A549 (cell line): ENCODE measurements at regions not wholly inside any gene's neighbourhood (a gene's known extent, or its start where the extent isn't known, plus 50 kb on each side); places are given as distances from the start of the nearest gene placed in this dataset.

Experiments used
- ATAC-seq, 2 experiments: fragments of 200-7000 bp in 1 of 2; fragments of >200 bp in 1 of 2; cut with Nextera tagmentation in 1 of 2; cut with Tn5 transposase in 1 of 2; 3 replicates each; pipeline versions ENCODE4 v1.8.0 to v1.9.1; 2018 to 2020; ENCODE audit warnings: mild to moderate bottlenecking in 1 of 2, moderate library complexity in 1 of 2
- CTCF ChIA-PET: fragments of 300-600 bp; sonication (Branson Sonifier 250); formaldehyde crosslinking; extraction: SDS; loops from one replicate; lab custom pipeline; 2021; ENCODE audit warnings: antibody characterized with exemption, inconsistent platforms; lab: Yijun Ruan, JAX
- POLR2A ChIA-PET: fragments of 350-600 bp; formaldehyde crosslinking; extraction: SDS; loops from one replicate; lab custom pipeline; 2021; ENCODE audit warnings: antibody characterized with exemption, inconsistent platforms; lab: Yijun Ruan, JAX
- DNase-seq, 2 experiments: peaks; one replicate each; pipeline versions ENCODE4 v3.0.0 to v3.0.0-alpha.2; 2011 to 2016; ENCODE audit warnings: low read depth in 1 of 2, low spot score in 1 of 2
- FAIRE-seq: peaks from 2 replicates; lab custom pipeline; 2011; peaks lifted over from hg19 to GRCh38; lab: Jason Lieb, UNC
- H3K27ac ChIP-seq, 2 experiments: fragments of >200 bp; sonication (Bioruptor Twin); formaldehyde crosslinking; 3 replicates each; pipeline ENCODE4 v1.5.1; 2016 to 2017
- H3K4me1 ChIP-seq: fragments of >200 bp; sonication (Bioruptor Twin); formaldehyde crosslinking; 3 replicates; pipeline ENCODE4 v1.6.1; 2016
- H3K4me2 ChIP-seq: fragments of >200 bp; sonication (Bioruptor Twin); formaldehyde crosslinking; 3 replicates; pipeline ENCODE4 v1.6.1; 2016
- H3K4me3 ChIP-seq: fragments of >200 bp; sonication (Bioruptor Twin); formaldehyde crosslinking; 3 replicates; pipeline ENCODE4 v1.5.1; 2016
- H3K9me3 ChIP-seq: fragments of >200 bp; sonication (Bioruptor Twin); formaldehyde crosslinking; 3 replicates; pipeline ENCODE4 v1.6.1; 2016
- BCL3 ChIP-seq: fragments of >200 bp; sonication (Bioruptor Twin); formaldehyde crosslinking; IDR thresholded peaks from 3 replicates; pipeline ENCODE4 v1.6.1; 2016
- BHLHE40 ChIP-seq: IDR thresholded peaks from 2 replicates; pipeline ENCODE4 v1.6.1; 2012; ENCODE audit warnings: low read depth, low read length, inconsistent platforms
- ELK1 ChIP-seq: fragments of 150-350 bp; IDR thresholded peaks from 2 replicates; pipeline ENCODE4 v1.6.1; 2014; ENCODE audit warnings: low read depth, mild to moderate bottlenecking, low read length
- HOXA7 ChIP-seq: fragments of 250-450 bp; sonication (Bioruptor Pico); IDR thresholded peaks from 2 replicates; pipeline ENCODE4 v1.5.0; 2020; ENCODE audit warnings: mild to moderate bottlenecking, moderate library complexity
- HOXB13 ChIP-seq: fragments of 250-450 bp; sonication (Bioruptor Pico); IDR thresholded peaks from 2 replicates; pipeline ENCODE4 v1.5.0; 2020; ENCODE audit warnings: low read depth, mild to moderate bottlenecking, moderate library complexity
- MAZ ChIP-seq: fragments of 150-350 bp; IDR thresholded peaks from 2 replicates; pipeline ENCODE4 v1.6.1; 2014; ENCODE audit warnings: antibody characterized with exemption, low read depth, low read length, borderline replicate concordance
- NFE2L2 ChIP-seq: fragments of 150-350 bp; conservative IDR thresholded peaks from 2 replicates; pipeline ENCODE4 v1.6.1; 2014; ENCODE audit warnings: low read length
- NR3C1 ChIP-seq: fragments of >200 bp; sonication (Bioruptor Twin); formaldehyde crosslinking; IDR thresholded peaks from 3 replicates; pipeline ENCODE4 v1.6.1; 2017
- RAD21 ChIP-seq, 2 experiments: fragments of >200 bp in 1 of 2; sonication (Bioruptor Twin) in 1 of 2; formaldehyde crosslinking in 1 of 2; IDR thresholded peaks in 1 of 2; conservative IDR thresholded peaks in 1 of 2; 2 replicates in 1 of 2; 3 replicates in 1 of 2; pipeline ENCODE4 v1.6.1; 2012 to 2018; ENCODE audit warnings: inconsistent platforms in 1 of 2
- RARB ChIP-seq: fragments of 250-450 bp; sonication (Bioruptor Pico); IDR thresholded peaks from 2 replicates; pipeline ENCODE4 v1.8.0; 2021; ENCODE audit warnings: mild to moderate bottlenecking, moderate library complexity
- RCOR1 ChIP-seq: fragments of 150-350 bp; IDR thresholded peaks from 2 replicates; pipeline ENCODE4 v1.6.1; 2014; ENCODE audit warnings: antibody characterized with exemption, low read length, low read depth
- REST ChIP-seq: fragments of 200-600 bp; sonication (generic); IDR thresholded peaks from 2 replicates; pipeline ENCODE4 v1.6.1; 2016; ENCODE audit warnings: antibody characterized with exemption, mild to moderate bottlenecking, moderate library complexity
- RFX5 ChIP-seq: fragments of 450-650 bp; IDR thresholded peaks from 2 replicates; pipeline ENCODE4 v1.7.1; 2014; ENCODE audit warnings: antibody characterized with exemption, mild to moderate bottlenecking, moderate library complexity
- SMC3 ChIP-seq: fragments of >200 bp; sonication (Bioruptor Twin); formaldehyde crosslinking; IDR thresholded peaks from 3 replicates; pipeline ENCODE4 v1.6.1; 2018; ENCODE audit warnings: inconsistent platforms
- SREBF2 ChIP-seq: fragments of 450-650 bp; IDR thresholded peaks from 2 replicates; pipeline ENCODE4 v1.6.1; 2014; ENCODE audit warnings: mild to moderate bottlenecking, moderate library complexity
- TFCP2L1 ChIP-seq: fragments of 250-450 bp; sonication (Bioruptor Pico); IDR thresholded peaks from 2 replicates; pipeline ENCODE4 v1.5.0; 2021; ENCODE audit warnings: mild to moderate bottlenecking
- WGBS: methylation state at CpG from one replicate; pipeline ENCODE4 v1.1.6; 2017; ENCODE audit errors: missing lambda C conversion rate; 5-methylcytosine and 5-hydroxymethylcytosine counted together
- TF ChIP-seq, protein P1 (sequence below): fragments of >200 bp; sonication (Bioruptor Twin); formaldehyde crosslinking; IDR thresholded peaks from 2 replicates; pipeline ENCODE4 v1.6.1; 2016
- TF ChIP-seq, protein P2 (sequence below): IDR thresholded peaks from 2 replicates; pipeline ENCODE4 v1.6.1; 2012
- TF ChIP-seq, protein P3 (sequence below): fragments of 450-650 bp; IDR thresholded peaks from 2 replicates; pipeline ENCODE4 v1.6.1; 2014; ENCODE audit warnings: antibody characterized with exemption

GRCh38 chr20:39291301-39291700 lies 329.2 kb downstream of the DHX35 start:
- ATAC-seq (no peak), DNase-seq (no peak), FAIRE-seq (no peak)
- TF ChIP-seq TFCP2L1 (CRISPR knock-in tag) (no peak), HOXB13 (CRISPR knock-in tag) (no peak), RARB (CRISPR knock-in tag) (no peak), NFE2L2 (no peak), NR3C1 (no peak), SREBF2 (no peak), RCOR1 (no peak), RFX5 (no peak), REST (no peak), HOXA7 (CRISPR knock-in tag) (no peak), BCL3 (no peak)
- TF ChIP-seq, protein P1, sequence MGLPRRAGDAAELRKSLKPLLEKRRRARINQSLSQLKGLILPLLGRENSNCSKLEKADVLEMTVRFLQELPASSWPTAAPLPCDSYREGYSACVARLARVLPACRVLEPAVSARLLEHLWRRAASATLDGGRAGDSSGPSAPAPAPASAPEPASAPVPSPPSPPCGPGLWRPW: no peak
- TF ChIP-seq, protein P2, sequence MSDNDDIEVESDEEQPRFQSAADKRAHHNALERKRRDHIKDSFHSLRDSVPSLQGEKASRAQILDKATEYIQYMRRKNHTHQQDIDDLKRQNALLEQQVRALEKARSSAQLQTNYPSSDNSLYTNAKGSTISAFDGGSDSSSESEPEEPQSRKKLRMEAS: no peak
- ChIA-PET CTCF (interaction anchor here (1.0 to 1.6 kb wide), 2 partner anchors 79 to 179 kb away, joined by 3 read pairs; no protein-coding TSS in a partner anchor), POLR2A (no interaction called here)
- Histone ChIP-seq H3K4me3 (no peak overlapping the region), H3K4me1 (no peaks in the 10 kb centered on the region), H3K9me3 (no peaks in the 10 kb centered on the region), H3K27ac (no peak overlapping the region), H3K4me2 (no peak overlapping the region)
- 0% methylated on average over 5 of the region's 5 CpGs for WGBS

DNA sequence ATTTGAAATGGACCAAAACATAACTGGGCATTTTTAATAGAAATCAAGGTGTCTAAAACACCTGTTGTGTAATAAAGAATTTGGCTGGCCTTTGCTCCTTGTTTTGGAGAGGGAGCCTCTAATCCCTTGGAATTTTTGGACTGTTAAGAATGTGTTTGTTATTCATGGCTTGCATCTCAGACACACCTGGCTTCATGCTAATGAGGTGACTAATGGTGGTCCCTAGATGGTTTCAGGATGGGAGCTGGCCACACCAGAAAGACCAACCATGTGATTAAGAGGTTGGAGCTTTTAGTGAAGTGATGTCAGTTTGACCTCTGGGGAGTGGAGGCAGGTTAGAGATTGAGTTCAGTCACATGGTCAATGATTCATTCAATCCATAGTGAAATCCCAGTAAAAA lies 328.4 kb downstream of the DHX35 start:
- CTCF ChIA-PET: interaction anchor here (1.0 to 1.6 kb wide), 2 partner anchors 79 to 179 kb away, joined by 3 read pairs; no protein-coding TSS in a partner anchor
- no peak for ATAC-seq

More for the DNA sequence above, 328.4 kb downstream of the DHX35 start:
- no peak overlapping the region for H3K27ac ChIP-seq
- POLR2A ChIA-PET: no interaction called here
- no peaks in the 10 kb centered on the region for H3K9me3 ChIP-seq
- FAIRE-seq (no peak), DNase-seq (no peak)
- no peak overlapping the region for H3K4me3 ChIP-seq
- no peaks in the 10 kb centered on the region for H3K4me1 ChIP-seq
- TF ChIP-seq RAD21 (conservative IDR thresholded peaks at IDR 0.05 in 1 of 2, IDR thresholded peaks at IDR 0.05 in 1 of 2): no peak
- TF ChIP-seq BHLHE40: no peak
- TF ChIP-seq MAZ: no peak
- TF ChIP-seq TFCP2L1 (CRISPR knock-in tag): no peak
- TF ChIP-seq, protein P3, sequence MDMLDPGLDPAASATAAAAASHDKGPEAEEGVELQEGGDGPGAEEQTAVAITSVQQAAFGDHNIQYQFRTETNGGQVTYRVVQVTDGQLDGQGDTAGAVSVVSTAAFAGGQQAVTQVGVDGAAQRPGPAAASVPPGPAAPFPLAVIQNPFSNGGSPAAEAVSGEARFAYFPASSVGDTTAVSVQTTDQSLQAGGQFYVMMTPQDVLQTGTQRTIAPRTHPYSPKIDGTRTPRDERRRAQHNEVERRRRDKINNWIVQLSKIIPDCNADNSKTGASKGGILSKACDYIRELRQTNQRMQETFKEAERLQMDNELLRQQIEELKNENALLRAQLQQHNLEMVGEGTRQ: no peak
- no peak for TF ChIP-seq ELK1
- no peak for TF ChIP-seq HOXA7 (CRISPR knock-in tag)
- TF ChIP-seq SMC3: no peak
- H3K4me2 ChIP-seq: no peak overlapping the region
